ENCODE measurements at regions not wholly inside any gene's neighbourhood (a gene's known extent, or its start where the extent isn't known, plus 50 kb on each side); places are given as distances from the start of the nearest gene placed in this dataset.
A peak's percentile ranks its signal among the peaks of the same experiment; 100 is the strongest.

GRCh38 chr1:217244971-217245370 is 385.9 kb downstream of the GPATCH2 start:
- no peak for DNase-seq
- no peak for ATAC-seq (ENCODE audit: poor library complexity)
- intact Hi-C loops (cut with DNase I): no loop called here

- no peak for DNase-seq
- no peak for ATAC-seq (ENCODE audit: poor library complexity)
- intact Hi-C loops (cut with DNase I): no loop called here
These were observed 390.2 kb downstream of the GPATCH2 start for GRCh38 chr1:217240656-217241055.

GRCh38 chr1:217238945-217239344 is 391.9 kb downstream of the GPATCH2 start:
- DNase-seq (no peak), ATAC-seq (ENCODE audit: poor library complexity) (no peak)
- intact Hi-C loops (cut with DNase I): no loop called here

GRCh38 chr1:217230412-217230811 is 400.5 kb downstream of the GPATCH2 start:
- intact Hi-C loops (cut with DNase I): no loop called here
- peak; percentile 53 for ATAC-seq (ENCODE audit: poor library complexity)
- DNase-seq: no peak

GRCh38 chr1:217228689-217229088 is 402.2 kb downstream of the GPATCH2 start:
- intact Hi-C loops (cut with DNase I): no loop called here
- no peak for DNase-seq
- ATAC-seq (ENCODE audit: poor library complexity): no peak

GRCh38 chr1:217224201-217224600 is 406.7 kb downstream of the GPATCH2 start:
- intact Hi-C loops (cut with DNase I): no loop called here
- ATAC-seq (ENCODE audit: poor library complexity) (no peak), DNase-seq (no peak)

GRCh38 chr1:217214551-217214950 is 416.3 kb downstream of the GPATCH2 start:
- ATAC-seq (ENCODE audit: poor library complexity) (no peak), DNase-seq (no peak)
- intact Hi-C loops (cut with DNase I): no loop called here

GRCh38 chr1:217211486-217211885 is 419.4 kb downstream of the GPATCH2 start:
- intact Hi-C loops (cut with DNase I): no loop called here
- ATAC-seq (ENCODE audit: poor library complexity): no peak
- no peak for DNase-seq

GRCh38 chr1:217205578-217205977 is 425.3 kb downstream of the GPATCH2 start:
- no peak for DNase-seq
- intact Hi-C loops (cut with DNase I): no loop called here
- ATAC-seq (ENCODE audit: poor library complexity): no peak

GRCh38 chr1:217196616-217197015 is 434.3 kb downstream of the GPATCH2 start:
- intact Hi-C loops (cut with DNase I): no loop called here
- ATAC-seq (ENCODE audit: poor library complexity): no peak

GRCh38 chr1:217193151-217193550 is 437.7 kb downstream of the GPATCH2 start:
- no peak for DNase-seq
- no peak for ATAC-seq (ENCODE audit: poor library complexity)
- intact Hi-C loops (cut with DNase I): no loop called here

More at GRCh38 chr1:217196616-217197015, 434.3 kb downstream of the GPATCH2 start:
- DNase-seq: no peak

GRCh38 chr1:217191441-217191840 is 439.4 kb downstream of the GPATCH2 start:
- DNase-seq (no peak), ATAC-seq (ENCODE audit: poor library complexity) (no peak)
- intact Hi-C loops (cut with DNase I): no loop called here

GRCh38 chr1:217190359-217190758 is 440.5 kb downstream of the GPATCH2 start:
- intact Hi-C loops (cut with DNase I): no loop called here
- DNase-seq: no peak
- ATAC-seq (ENCODE audit: poor library complexity): no peak

- ATAC-seq (ENCODE audit: poor library complexity) (no peak), DNase-seq (no peak)
- intact Hi-C loops (cut with DNase I): no loop called here
These were observed 441.5 kb downstream of the GPATCH2 start for GRCh38 chr1:217189362-217189761.

- ATAC-seq (ENCODE audit: poor library complexity) (peak; percentile 72), DNase-seq (no peak)
- intact Hi-C loops (cut with DNase I): no loop called here
These were observed 442.3 kb downstream of the GPATCH2 start for GRCh38 chr1:217188280-217189237.

- intact Hi-C loops (cut with DNase I): no loop called here
- DNase-seq (no peak), ATAC-seq (ENCODE audit: poor library complexity) (no peak)
These were observed 444.2 kb downstream of the GPATCH2 start for GRCh38 chr1:217186664-217187063.

- intact Hi-C loops (cut with DNase I): no loop called here
- DNase-seq (no peak), ATAC-seq (ENCODE audit: poor library complexity) (peak; percentile 72)
These were observed 446.0 kb downstream of the GPATCH2 start for GRCh38 chr1:217184854-217185253.

GRCh38 chr1:217182992-217183391 is 447.9 kb downstream of the GPATCH2 start:
- intact Hi-C loops (cut with DNase I): no loop called here
- DNase-seq (no peak), ATAC-seq (ENCODE audit: poor library complexity) (no peak)

- intact Hi-C loops (cut with DNase I): no loop called here
- DNase-seq: no peak
- no peak for ATAC-seq (ENCODE audit: poor library complexity)
These were observed 449.1 kb downstream of the GPATCH2 start for GRCh38 chr1:217181756-217182155.

- intact Hi-C loops (cut with DNase I): no loop called here
- ATAC-seq (ENCODE audit: poor library complexity): no peak
- no peak for DNase-seq
These were observed 449.6 kb downstream of the GPATCH2 start for GRCh38 chr1:217181176-217181746.
